HFF-Myc (cell line): ENCODE measurements at regions not wholly inside any gene's neighbourhood (a gene's known extent, or its start where the extent isn't known, plus 50 kb on each side); places are given as distances from the start of the nearest gene placed in this dataset.

Experiments used
- DNase-seq: peaks from one replicate; pipeline ENCODE4 v3.0.0-alpha.2; 2011; ENCODE audit warnings: low read depth; ENCODE audit errors: extremely low read depth
- H3K4me3 ChIP-seq: replicated peaks from 2 replicates; pipeline ENCODE4 v1.5.1; 2011; ENCODE audit warnings: low read depth, mild to moderate bottlenecking, control low read depth, low read length
- TF ChIP-seq, protein P1 (sequence below): IDR thresholded peaks from 2 replicates; pipeline ENCODE4 v1.5.1; 2012; ENCODE audit warnings: mild to moderate bottlenecking, low read depth, low read length, control low read depth; ENCODE audit errors: missing control alignments

DNA sequence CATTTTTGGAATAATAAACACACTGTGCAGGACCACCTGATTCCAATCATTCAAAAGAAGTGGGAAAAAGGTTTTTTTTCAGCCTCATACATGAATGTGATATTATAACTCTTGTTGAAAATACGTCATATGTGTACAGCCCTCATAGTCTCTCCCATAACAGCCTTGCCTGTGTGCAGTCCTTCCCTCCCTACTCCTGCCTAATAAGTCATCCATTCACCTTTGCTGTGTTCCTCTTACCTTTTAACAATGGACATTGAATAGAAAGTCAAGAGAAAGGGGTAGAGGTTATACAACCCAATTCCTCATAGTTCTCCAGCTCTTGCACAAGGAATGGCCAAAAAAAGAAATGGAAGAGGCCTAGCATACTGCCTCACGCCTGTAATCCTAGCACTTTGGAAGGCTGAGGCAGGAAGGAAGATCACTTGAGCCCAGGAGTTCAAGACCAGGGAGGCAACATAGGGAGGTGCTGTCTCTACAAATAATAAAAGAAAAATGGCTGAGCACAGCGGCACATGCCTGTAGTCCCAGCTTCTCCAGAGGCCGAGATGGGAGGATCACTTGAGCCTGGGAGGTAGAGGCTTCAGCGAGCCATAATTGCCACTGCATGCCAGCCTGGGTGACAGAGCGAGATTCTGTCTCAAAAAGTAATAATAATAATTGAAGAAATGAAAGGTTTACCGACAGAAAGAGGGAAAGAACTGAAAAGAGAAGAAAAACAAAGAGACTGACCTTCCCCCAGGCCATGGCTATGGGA, 356.1 kb upstream of the KIF2A start:
- DNase-seq, result no peak
- TF ChIP-seq, protein P1, sequence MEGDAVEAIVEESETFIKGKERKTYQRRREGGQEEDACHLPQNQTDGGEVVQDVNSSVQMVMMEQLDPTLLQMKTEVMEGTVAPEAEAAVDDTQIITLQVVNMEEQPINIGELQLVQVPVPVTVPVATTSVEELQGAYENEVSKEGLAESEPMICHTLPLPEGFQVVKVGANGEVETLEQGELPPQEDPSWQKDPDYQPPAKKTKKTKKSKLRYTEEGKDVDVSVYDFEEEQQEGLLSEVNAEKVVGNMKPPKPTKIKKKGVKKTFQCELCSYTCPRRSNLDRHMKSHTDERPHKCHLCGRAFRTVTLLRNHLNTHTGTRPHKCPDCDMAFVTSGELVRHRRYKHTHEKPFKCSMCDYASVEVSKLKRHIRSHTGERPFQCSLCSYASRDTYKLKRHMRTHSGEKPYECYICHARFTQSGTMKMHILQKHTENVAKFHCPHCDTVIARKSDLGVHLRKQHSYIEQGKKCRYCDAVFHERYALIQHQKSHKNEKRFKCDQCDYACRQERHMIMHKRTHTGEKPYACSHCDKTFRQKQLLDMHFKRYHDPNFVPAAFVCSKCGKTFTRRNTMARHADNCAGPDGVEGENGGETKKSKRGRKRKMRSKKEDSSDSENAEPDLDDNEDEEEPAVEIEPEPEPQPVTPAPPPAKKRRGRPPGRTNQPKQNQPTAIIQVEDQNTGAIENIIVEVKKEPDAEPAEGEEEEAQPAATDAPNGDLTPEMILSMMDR, result no peak
- no peak overlapping the region for H3K4me3 ChIP-seq

DNA sequence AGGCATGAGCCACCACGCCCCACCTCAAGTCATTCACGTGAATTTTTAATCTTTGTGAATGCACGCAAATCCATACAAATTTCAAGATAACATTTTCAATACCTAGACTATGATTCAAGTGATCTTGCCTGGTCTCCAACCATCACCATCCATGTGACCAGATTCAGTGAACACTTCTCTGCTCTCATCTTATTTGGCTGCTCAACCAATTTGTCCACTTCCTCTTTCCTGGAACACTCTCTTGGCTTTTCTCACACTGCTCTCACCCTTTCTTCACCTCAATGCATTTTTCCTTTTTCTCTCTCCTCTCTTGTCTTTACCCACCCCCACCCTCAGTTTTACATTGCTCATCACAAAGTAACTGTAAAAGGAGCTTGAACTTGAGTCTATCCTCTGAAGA, 354.7 kb upstream of the KIF2A start:
- H3K4me3 ChIP-seq, result no peak overlapping the region
- no peak for DNase-seq
- TF ChIP-seq, protein P1, result no peak

DNA sequence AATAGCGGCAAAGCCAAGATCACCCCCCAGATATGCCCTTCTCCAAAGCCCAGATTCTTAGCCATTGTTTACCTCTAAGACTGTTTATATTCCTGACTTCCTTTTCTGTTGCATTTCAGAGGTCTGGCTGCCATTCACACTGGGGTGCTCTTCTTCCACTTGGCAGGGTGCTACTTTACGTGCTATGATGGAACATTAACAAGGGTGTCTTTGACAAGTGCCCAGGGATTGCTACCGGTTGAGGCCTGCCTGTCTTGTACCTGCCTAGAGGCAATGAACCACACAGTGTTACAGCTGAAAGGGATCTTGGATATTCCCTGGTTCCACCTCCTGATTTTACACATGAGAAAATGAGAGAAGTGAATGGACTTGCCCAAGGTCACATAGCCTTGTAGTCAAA, 352.1 kb upstream of the KIF2A start:
- TF ChIP-seq, protein P1, result no peak
- no peak overlapping the region for H3K4me3 ChIP-seq
- no peak for DNase-seq

DNA sequence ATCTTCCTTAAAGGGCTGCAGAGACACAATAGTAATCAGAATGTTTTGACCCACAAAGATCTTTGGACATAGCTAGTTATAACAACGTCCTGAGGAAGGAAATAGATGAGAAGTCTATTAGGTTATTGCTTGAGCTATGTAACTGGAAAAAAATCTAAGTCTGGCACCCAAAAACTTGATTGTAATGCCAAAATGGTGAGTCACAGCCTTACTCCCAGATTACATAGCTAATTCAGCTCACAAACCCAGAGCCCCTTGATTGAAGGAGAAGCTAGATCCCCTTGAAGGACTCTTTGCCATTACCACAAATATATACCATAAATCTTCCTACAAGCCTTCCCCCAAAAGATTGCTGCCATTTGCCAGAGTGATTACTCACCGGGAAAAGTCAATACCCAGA, 341.8 kb upstream of the KIF2A start:
- TF ChIP-seq, protein P1, result no peak
- H3K4me3 ChIP-seq, result no peak overlapping the region
- no peak for DNase-seq

DNA sequence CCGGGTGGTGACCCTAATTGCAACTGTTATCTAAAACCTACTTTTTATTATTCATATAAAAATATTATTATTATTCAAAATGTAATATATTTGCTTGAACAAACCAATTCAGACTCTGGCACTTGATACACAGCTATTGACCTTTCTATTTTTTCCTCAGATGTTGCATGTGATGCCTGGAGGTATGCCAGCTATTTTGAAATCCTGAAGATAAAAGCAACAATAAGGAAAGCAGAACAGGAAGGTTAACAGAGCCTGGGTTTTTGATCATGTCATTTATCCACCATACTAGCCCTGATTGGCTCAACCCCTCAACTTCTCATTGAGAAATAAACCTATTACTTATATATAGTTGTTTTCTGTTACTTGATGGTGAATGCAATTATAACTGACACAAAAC, 340.9 kb upstream of the KIF2A start:
- H3K4me3 ChIP-seq, result no peak overlapping the region
- no peak for DNase-seq
- TF ChIP-seq, protein P1, result no peak

DNA sequence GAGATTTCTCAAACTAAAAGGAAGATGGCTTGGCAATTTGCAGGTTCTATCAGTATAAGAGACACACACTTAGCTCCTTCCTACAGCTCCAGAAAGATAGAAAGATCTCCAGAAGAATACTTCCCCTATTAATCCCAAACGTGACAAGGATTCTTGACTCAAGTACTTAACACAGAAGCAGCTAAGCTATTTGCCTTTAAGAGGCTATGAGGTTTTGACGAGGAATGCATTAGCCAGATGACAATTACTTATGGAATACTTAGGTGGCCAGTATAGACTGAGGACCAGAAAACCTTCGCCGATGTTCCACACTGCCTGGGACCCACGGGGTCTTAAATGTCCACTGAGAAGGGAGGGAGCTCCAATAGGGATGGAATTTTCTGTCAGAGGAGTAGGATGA, 340.5 kb upstream of the KIF2A start:
- TF ChIP-seq, protein P1, result no peak
- no peak overlapping the region for H3K4me3 ChIP-seq

More for the DNA sequence above, 340.5 kb upstream of the KIF2A start:
- no peak for DNase-seq
